Right lobe of liver (tissue), 4 donors: ENCODE measurements at regions not wholly inside any gene's neighbourhood (a gene's known extent, or its start where the extent isn't known, plus 50 kb on each side); places are given as distances from the start of the nearest gene placed in this dataset.

ENCODE experiments used
- POLR2A ChIP-seq: fragments of 450-650 bp; IDR thresholded peaks from one replicate; pipeline ENCODE4 v1.6.1; 2017; ENCODE audit warnings: antibody characterized with exemption, mild to moderate bottlenecking
- TF ChIP-seq, protein P1 (sequence below), 4 donors: fragments of 200-600 bp in 3 of 4; fragments of 450-650 bp in 1 of 4; IDR thresholded peaks; one replicate each; pipeline versions ENCODE4 v1.5.1 to v1.8.0; 2016 to 2022; ENCODE audit warnings: antibody characterized with exemption in 4 of 4, mild to moderate bottlenecking in 2 of 4
- donor health status: DM: no; HTN: no; CAD: no.
- donor health status: DM: no; HTN: no; CAD: no.
- donor health status: DM: no; HTN: yes; CAD: no.

DNA sequence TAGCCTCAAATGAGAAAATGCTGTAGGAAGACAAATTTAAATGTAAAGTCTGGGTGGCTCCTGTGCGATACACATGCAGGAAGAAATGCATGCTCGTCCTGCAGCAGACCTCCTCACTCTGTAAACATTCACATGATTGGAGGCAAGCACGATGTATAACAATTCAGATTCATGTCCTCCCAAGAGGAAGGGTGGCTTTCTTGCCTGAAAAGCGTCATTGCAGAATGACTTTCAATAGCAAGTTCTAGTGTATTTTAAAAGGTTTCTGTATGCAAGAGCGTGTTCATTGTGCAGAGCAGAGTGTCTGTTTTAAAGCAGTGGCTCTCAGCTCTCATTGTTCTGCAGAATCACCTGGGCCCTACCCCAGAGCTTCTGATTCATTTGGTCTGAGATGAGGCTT lies 170.3 kb upstream of the CELF2 start:
- TF ChIP-seq, protein P1, sequence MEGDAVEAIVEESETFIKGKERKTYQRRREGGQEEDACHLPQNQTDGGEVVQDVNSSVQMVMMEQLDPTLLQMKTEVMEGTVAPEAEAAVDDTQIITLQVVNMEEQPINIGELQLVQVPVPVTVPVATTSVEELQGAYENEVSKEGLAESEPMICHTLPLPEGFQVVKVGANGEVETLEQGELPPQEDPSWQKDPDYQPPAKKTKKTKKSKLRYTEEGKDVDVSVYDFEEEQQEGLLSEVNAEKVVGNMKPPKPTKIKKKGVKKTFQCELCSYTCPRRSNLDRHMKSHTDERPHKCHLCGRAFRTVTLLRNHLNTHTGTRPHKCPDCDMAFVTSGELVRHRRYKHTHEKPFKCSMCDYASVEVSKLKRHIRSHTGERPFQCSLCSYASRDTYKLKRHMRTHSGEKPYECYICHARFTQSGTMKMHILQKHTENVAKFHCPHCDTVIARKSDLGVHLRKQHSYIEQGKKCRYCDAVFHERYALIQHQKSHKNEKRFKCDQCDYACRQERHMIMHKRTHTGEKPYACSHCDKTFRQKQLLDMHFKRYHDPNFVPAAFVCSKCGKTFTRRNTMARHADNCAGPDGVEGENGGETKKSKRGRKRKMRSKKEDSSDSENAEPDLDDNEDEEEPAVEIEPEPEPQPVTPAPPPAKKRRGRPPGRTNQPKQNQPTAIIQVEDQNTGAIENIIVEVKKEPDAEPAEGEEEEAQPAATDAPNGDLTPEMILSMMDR (IDR thresholded peaks at IDR 0.05) = no peak
- no peak for TF ChIP-seq POLR2A
